ENCODE measurements at regions not wholly inside any gene's neighbourhood (a gene's known extent, or its start where the extent isn't known, plus 50 kb on each side); places are given as distances from the start of the nearest gene placed in this dataset.

DNA sequence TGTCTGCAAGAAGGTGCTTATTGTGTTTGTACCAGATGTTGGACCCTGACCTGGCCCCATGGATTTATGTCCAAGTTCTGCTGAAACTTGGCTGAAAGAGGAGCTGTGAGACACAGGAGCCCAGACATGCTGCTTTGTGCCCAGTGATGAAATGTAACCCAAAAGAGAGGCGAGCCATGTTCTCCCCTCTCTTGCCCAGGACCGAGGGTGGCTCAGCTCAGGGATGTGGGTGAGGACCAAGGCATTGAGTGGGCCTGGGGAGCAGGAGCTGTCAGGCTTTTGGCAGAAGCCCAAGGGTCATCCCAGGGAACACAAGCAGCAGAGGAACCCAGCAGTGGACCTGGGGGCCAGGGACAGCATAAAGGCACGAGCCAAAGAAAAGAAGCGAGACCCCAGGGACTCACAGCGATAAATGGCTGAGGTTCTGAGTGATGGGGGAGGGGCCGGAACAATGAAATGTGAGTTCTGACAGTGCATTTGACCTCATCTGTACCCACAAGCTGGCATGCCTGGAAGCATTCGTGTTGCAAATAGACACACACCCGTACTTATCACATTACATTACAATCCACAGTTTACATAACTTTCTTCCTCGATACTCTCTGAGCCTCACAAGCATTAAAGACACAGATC lies 363.4 kb upstream of the JARID2 start:
- TF ChIP-seq POLR2AphosphoS5 (IDR thresholded peaks at IDR 0.05; ENCODE audit: low read depth, low read length) (no peak), REST (IDR thresholded peaks at IDR 0.05; ENCODE audit: insufficient read depth in 1 of 2, low read depth in 2 of 2, low read length in 2 of 2) (no peak), SIN3A (IDR thresholded peaks at IDR 0.05; ENCODE audit: borderline replicate concordance, insufficient read depth, low read length) (no peak), TAF1 (IDR thresholded peaks at IDR 0.05; ENCODE audit: borderline replicate concordance, insufficient read depth, low read length) (no peak)

- TF ChIP-seq SIN3A (IDR thresholded peaks at IDR 0.05; ENCODE audit: borderline replicate concordance, insufficient read depth, low read length) (no peak), FOXP2 (optimal IDR thresholded peaks at IDR 0.05; ENCODE audit: borderline replicate concordance, extremely low read depth, extremely low read length, insufficient read depth) (no peak)
Observed at GRCh38 chr6:14883921-14884320, 361.9 kb upstream of the JARID2 start.

DNA sequence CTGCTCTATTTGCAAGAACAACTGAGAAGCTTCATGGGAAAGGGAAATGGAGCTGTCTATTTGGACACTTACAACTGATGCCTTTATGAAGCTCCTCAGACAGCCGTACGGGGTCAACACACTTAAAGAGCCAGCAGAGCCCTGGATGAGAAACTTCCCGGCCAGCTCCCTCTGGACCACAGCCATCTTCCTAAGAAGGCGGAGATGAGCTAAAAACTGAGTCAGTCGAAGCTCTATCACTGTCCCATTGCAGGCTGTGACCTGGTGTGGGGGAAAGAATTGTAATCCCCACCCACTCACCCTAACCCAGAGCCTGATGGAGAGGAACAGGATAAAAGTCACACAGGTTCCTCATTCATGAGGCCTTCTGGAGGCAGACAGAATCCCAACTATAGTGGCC lies 360.4 kb upstream of the JARID2 start:
- TF ChIP-seq SIN3A (IDR thresholded peaks at IDR 0.05; ENCODE audit: borderline replicate concordance, insufficient read depth, low read length) (no peak), POLR2AphosphoS5 (IDR thresholded peaks at IDR 0.05; ENCODE audit: low read depth, low read length) (no peak), FOXP2 (optimal IDR thresholded peaks at IDR 0.05; ENCODE audit: borderline replicate concordance, extremely low read depth, extremely low read length, insufficient read depth) (no peak), TAF1 (IDR thresholded peaks at IDR 0.05; ENCODE audit: borderline replicate concordance, insufficient read depth, low read length) (no peak), REST (IDR thresholded peaks at IDR 0.05; ENCODE audit: insufficient read depth in 1 of 2, low read depth in 2 of 2, low read length in 2 of 2) (no peak)

- no peak for TF ChIP-seq TAF1 (IDR thresholded peaks at IDR 0.05; ENCODE audit: borderline replicate concordance, insufficient read depth, low read length)
- no peak for TF ChIP-seq REST (IDR thresholded peaks at IDR 0.05; ENCODE audit: insufficient read depth in 1 of 2, low read depth in 2 of 2, low read length in 2 of 2)
- TF ChIP-seq POLR2AphosphoS5 (IDR thresholded peaks at IDR 0.05; ENCODE audit: low read depth, low read length) = no peak
- no peak for TF ChIP-seq SIN3A (IDR thresholded peaks at IDR 0.05; ENCODE audit: borderline replicate concordance, insufficient read depth, low read length)
- TF ChIP-seq FOXP2 (optimal IDR thresholded peaks at IDR 0.05; ENCODE audit: borderline replicate concordance, extremely low read depth, extremely low read length, insufficient read depth) = no peak
Observed at GRCh38 chr6:14887181-14887580, 358.7 kb upstream of the JARID2 start.

- TF ChIP-seq TAF1 (IDR thresholded peaks at IDR 0.05; ENCODE audit: borderline replicate concordance, insufficient read depth, low read length) (no peak), REST (IDR thresholded peaks at IDR 0.05; ENCODE audit: insufficient read depth in 1 of 2, low read depth in 2 of 2, low read length in 2 of 2) (no peak), FOXP2 (optimal IDR thresholded peaks at IDR 0.05; ENCODE audit: borderline replicate concordance, extremely low read depth, extremely low read length, insufficient read depth) (no peak), POLR2AphosphoS5 (IDR thresholded peaks at IDR 0.05; ENCODE audit: low read depth, low read length) (no peak), SIN3A (IDR thresholded peaks at IDR 0.05; ENCODE audit: borderline replicate concordance, insufficient read depth, low read length) (no peak)
Observed at GRCh38 chr6:14887986-14888574, 357.8 kb upstream of the JARID2 start.
